Calu3 (cell line): ENCODE measurements at regions not wholly inside any gene's neighbourhood (a gene's known extent, or its start where the extent isn't known, plus 50 kb on each side); places are given as distances from the start of the nearest gene placed in this dataset.
A peak's percentile ranks its signal among the peaks of the same experiment; 100 is the strongest.

ENCODE experiments used
- BruUV-seq: library from RNA; stranded (reverse); fragments of 400-500 nt; replicated peaks from 2 replicates; lab custom pipeline; 2021; lab: Mats Ljungman, UMichigan
- CTCF ChIA-PET: fragments of 300-600 bp; sonication (Branson Sonifier 250); formaldehyde crosslinking; loops from one replicate; lab custom pipeline; 2022; ENCODE audit warnings: antibody characterized with exemption; lab: Charles Lee
- DNase-seq: peaks from one replicate; pipeline ENCODE4 v3.0.0; 2022
- H3K27ac Mint-ChIP-seq: one replicate; pipeline ENCODE4 v1.8.0; 2022; ENCODE audit warnings: mixed read lengths; ENCODE audit not compliant: unreplicated experiment
- H3K27me3 Mint-ChIP-seq: one replicate; pipeline ENCODE4 v1.8.0; 2022; ENCODE audit warnings: mixed read lengths; ENCODE audit not compliant: unreplicated experiment
- H3K36me3 Mint-ChIP-seq: one replicate; pipeline ENCODE4 v1.8.0; 2022; ENCODE audit warnings: mild to moderate bottlenecking, moderate library complexity, mixed read lengths; ENCODE audit not compliant: insufficient read depth, unreplicated experiment
- H3K4me1 Mint-ChIP-seq: one replicate; pipeline ENCODE4 v1.8.0; 2022; ENCODE audit warnings: mild to moderate bottlenecking, low read depth, mixed read lengths; ENCODE audit not compliant: unreplicated experiment
- H3K4me3 Mint-ChIP-seq: one replicate; pipeline ENCODE4 v1.8.0; 2022; ENCODE audit warnings: mild to moderate bottlenecking, low read depth, moderate library complexity, mixed read lengths; ENCODE audit not compliant: unreplicated experiment
- H3K9me3 Mint-ChIP-seq: one replicate; pipeline ENCODE4 v1.8.0; 2022; ENCODE audit warnings: low read depth, mixed read lengths; ENCODE audit not compliant: unreplicated experiment
- intact Hi-C: fragments of 100-400 bp; cut with micrococcal nuclease; formaldehyde crosslinking; loops from one replicate; pipeline ENCODE4 v1.10.0; 2022; ENCODE audit not compliant: unreplicated experiment
- TF ChIP-seq, protein P1 (sequence below): fragments of 200-600 bp; IDR thresholded peaks from one replicate; pipeline ENCODE4 v1.8.0; 2022; ENCODE audit warnings: antibody characterized with exemption; ENCODE audit not compliant: unreplicated experiment

DNA sequence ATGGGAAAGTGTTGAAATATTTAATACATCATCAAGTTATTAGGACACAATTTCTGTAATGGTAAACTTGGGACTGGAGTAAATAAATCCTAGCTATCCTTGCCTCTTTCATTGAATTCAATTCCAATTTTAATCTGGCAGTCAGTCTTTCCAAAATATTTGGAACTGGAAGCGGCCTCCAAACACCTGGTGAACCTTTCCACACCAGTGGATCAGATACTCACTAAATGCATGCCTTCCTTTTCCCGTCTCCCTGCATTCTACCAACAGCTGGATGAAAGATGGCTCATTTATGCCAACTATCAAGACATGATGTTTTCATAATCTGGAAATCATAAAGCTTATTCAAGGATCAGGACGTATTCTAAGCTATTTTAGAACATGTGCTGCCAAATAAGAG lies 488.2 kb upstream of the SPHKAP start:
- no TSS peak for BruUV-seq
- H3K27ac Mint-ChIP-seq = no peak overlapping the region
- TF ChIP-seq, protein P1, sequence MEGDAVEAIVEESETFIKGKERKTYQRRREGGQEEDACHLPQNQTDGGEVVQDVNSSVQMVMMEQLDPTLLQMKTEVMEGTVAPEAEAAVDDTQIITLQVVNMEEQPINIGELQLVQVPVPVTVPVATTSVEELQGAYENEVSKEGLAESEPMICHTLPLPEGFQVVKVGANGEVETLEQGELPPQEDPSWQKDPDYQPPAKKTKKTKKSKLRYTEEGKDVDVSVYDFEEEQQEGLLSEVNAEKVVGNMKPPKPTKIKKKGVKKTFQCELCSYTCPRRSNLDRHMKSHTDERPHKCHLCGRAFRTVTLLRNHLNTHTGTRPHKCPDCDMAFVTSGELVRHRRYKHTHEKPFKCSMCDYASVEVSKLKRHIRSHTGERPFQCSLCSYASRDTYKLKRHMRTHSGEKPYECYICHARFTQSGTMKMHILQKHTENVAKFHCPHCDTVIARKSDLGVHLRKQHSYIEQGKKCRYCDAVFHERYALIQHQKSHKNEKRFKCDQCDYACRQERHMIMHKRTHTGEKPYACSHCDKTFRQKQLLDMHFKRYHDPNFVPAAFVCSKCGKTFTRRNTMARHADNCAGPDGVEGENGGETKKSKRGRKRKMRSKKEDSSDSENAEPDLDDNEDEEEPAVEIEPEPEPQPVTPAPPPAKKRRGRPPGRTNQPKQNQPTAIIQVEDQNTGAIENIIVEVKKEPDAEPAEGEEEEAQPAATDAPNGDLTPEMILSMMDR = no peak
- H3K36me3 Mint-ChIP-seq = no peaks in the 10 kb centered on the region
- no peaks in the 10 kb centered on the region for H3K27me3 Mint-ChIP-seq
- intact Hi-C loops = no loop called here
- CTCF ChIA-PET = no interaction called here
- H3K9me3 Mint-ChIP-seq = no peaks in the 10 kb centered on the region
- no peak for DNase-seq
- H3K4me1 Mint-ChIP-seq = no peaks in the 10 kb centered on the region
- H3K4me3 Mint-ChIP-seq = no peak overlapping the region

DNA sequence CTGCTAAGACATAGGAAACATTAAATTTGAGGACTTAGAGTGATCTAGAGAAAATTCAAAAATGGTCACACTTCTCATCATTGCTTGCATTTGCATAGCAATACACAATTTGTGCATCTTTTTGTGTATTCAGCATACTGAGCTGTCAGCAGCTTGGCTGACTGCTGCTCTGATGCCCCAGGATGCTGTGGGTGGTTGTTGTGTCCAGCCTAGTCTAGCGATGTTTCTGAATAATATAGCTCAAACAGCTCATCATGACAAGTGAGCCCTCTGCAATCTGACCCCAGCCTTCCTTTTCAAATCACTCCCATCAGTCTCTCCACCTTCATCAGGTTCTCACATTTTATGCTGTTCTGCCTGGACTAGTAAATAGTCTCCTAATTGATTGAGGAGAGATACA lies 483.7 kb upstream of the SPHKAP start:
- intact Hi-C loops = no loop called here
- CTCF ChIA-PET = no interaction called here
- Mint-ChIP-seq H3K4me1 (no peaks in the 10 kb centered on the region), H3K9me3 (no peaks in the 10 kb centered on the region), H3K36me3 (no peaks in the 10 kb centered on the region), H3K27ac (no peak overlapping the region), H3K4me3 (no peak overlapping the region), H3K27me3 (no peaks in the 10 kb centered on the region)
- no peak for DNase-seq
- no TSS peak for BruUV-seq
- TF ChIP-seq, protein P1 = no peak

DNA sequence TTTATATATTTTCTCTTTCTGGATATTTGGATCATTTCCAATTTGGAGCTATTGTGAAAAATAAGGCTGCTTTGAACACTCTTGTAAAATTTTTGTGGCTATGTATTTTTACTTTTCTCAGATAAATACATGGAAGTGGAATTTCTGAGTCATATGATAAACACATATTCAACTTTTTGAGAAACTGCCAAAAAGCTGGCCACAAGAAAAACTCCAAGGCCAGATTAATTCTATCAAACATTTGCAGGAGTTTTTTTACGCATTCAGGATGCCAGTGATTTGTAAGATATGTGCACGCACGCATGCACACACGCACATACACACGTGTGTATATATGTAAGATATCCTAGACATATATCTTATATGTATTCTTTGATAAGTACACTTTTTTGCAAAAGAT lies 477.5 kb upstream of the SPHKAP start:
- H3K4me3 Mint-ChIP-seq = no peak overlapping the region
- DNase-seq = no peak
- H3K36me3 Mint-ChIP-seq = no peaks in the 10 kb centered on the region
- intact Hi-C loops = loop anchor here (1.0 kb wide), 2 partner anchors 341 to 720 kb away; no protein-coding TSS in a partner anchor
- TF ChIP-seq, protein P1 = no peak
- H3K27me3 Mint-ChIP-seq = no peaks in the 10 kb centered on the region
- BruUV-seq = no TSS peak
- H3K9me3 Mint-ChIP-seq = no peaks in the 10 kb centered on the region
- H3K27ac Mint-ChIP-seq = peak overlapping the region; percentile 60
- CTCF ChIA-PET = interaction anchor here (0.7 kb wide), 1 partner anchor 768 kb away, joined by 3 read pairs; no protein-coding TSS in a partner anchor
- peaks cover 15% of the 10 kb centered on the region for H3K4me1 Mint-ChIP-seq

DNA sequence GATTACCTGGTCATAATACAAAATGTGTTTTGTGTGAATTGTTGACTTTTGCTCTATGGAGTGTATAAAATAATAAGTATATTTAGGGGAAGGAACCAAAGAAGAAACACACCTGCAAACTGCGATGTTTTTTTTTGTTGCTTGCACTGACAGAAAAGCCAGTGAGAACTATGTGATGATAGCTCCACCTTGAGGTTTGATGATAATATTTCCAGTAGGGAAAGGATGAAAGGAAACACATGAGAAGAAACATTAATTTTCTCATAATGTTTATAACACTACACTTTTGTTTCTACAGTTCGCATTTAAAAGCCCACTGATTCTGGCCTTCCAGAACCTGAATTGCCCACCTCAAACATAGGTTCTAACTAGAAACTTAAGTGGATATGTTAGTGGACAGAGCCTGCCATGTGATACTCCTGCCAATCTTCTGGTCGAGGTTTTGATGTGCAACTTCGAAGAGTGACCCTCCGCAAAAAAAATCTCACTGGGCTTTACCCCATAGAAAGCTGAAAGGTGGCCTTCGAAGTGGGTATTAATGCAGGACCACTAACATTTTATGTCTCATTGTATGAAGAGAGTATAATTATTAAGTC lies 476.4 kb upstream of the SPHKAP start:
- H3K4me1 Mint-ChIP-seq = peaks cover 19% of the 10 kb centered on the region
- peak; percentile 29 for DNase-seq
- TF ChIP-seq, protein P1 = no peak
- intact Hi-C loops = loop anchor here (1.0 kb wide), 3 partner anchors 340 to 768 kb away; no protein-coding TSS in a partner anchor
- no peak overlapping the region for H3K4me3 Mint-ChIP-seq
- H3K27me3 Mint-ChIP-seq = no peaks in the 10 kb centered on the region
- no peaks in the 10 kb centered on the region for H3K36me3 Mint-ChIP-seq
- no TSS peak for BruUV-seq
- no peak overlapping the region for H3K27ac Mint-ChIP-seq
- CTCF ChIA-PET = interaction anchor here (0.9 to 1.9 kb wide), 3 partner anchors 609 to 1000 kb away, joined by 3 to 6 read pairs (median 4); no protein-coding TSS in a partner anchor
- no peaks in the 10 kb centered on the region for H3K9me3 Mint-ChIP-seq
